GM19372 (cell line): ENCODE measurements at regions not wholly inside any gene's neighbourhood (a gene's known extent, or its start where the extent isn't known, plus 50 kb on each side); places are given as distances from the start of the nearest gene placed in this dataset.

Experiments used
- ATAC-seq: cut with Tn5 transposase; IDR thresholded peaks from one replicate; pipeline ENCODE4 v1.9.1; 2021; ENCODE audit warnings: mild to moderate bottlenecking, low read depth, moderate library complexity; ENCODE audit not compliant: unreplicated experiment

GRCh38 chr12:124390442-124391097 is 95.7 kb downstream of the RFLNA start:
- ATAC-seq: no peak

GRCh38 chr12:124389725-124390441 is 95.0 kb downstream of the RFLNA start:
- ATAC-seq: no peak

DNA sequence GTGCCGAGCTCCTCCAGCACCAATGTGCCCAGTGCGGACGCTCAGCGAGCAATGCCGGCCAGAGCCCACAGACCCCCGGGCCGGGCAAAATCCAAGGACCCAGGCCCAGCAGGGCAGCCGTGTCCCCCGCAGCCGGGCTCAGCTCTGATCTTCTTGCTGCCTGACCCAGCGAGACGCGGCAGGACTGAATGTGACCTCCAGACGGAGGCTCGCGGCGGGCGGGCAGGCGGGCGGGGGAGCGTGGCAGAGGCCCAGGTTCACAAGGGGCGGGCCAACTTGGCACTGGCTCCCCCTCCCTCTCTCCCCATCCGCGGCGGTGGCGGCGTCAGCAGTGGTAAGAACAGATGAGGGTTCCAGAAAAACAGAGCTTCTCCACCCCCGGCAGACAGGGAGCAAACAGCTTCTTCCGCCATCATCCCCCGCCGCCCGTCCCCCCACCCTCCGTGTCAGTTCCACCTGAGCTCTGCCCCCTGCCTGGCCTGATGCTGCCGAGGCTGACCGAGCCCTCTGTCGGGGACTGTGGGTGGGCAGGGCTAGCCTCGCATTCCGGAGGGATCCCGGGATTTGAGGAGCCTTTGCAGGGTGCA is 94.3 kb downstream of the RFLNA start:
- no peak for ATAC-seq

- no peak for ATAC-seq
Measured at GRCh38 chr12:124388679-124389137, 93.8 kb downstream of the RFLNA start.

DNA sequence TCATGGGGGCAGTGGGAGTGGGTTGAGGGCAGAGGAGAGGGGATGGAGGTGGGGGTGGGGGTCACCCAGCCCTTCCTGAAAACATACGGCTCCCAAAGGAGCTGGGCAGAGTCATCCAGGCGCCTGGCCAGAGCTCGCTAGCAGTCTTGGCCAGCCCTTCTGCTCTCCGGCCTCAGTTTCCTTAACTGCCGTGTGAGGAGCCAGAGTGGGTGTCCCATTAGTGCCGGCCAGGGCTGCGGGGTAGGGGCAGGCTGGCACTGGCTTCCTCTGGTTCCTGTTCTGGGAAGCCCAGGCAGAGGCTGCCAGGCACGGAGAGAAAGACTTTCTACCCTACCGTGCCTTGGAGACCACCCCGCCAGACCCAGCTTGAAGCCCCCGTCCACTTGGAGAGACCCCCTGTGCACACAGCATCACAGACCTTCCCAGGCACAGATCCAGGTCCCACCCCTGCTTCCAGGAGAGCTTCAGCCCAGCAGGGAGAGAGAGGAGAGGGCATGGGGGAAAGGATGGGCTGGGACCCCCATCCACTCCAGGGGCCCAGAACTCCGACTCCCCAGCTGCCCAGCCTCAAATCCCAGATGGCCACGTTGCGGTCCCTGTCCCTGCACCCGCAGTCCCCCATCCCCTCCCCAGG is 93.3 kb downstream of the RFLNA start:
- no peak for ATAC-seq

- no peak for ATAC-seq
Measured at GRCh38 chr12:124387528-124387911, 92.6 kb downstream of the RFLNA start.

DNA sequence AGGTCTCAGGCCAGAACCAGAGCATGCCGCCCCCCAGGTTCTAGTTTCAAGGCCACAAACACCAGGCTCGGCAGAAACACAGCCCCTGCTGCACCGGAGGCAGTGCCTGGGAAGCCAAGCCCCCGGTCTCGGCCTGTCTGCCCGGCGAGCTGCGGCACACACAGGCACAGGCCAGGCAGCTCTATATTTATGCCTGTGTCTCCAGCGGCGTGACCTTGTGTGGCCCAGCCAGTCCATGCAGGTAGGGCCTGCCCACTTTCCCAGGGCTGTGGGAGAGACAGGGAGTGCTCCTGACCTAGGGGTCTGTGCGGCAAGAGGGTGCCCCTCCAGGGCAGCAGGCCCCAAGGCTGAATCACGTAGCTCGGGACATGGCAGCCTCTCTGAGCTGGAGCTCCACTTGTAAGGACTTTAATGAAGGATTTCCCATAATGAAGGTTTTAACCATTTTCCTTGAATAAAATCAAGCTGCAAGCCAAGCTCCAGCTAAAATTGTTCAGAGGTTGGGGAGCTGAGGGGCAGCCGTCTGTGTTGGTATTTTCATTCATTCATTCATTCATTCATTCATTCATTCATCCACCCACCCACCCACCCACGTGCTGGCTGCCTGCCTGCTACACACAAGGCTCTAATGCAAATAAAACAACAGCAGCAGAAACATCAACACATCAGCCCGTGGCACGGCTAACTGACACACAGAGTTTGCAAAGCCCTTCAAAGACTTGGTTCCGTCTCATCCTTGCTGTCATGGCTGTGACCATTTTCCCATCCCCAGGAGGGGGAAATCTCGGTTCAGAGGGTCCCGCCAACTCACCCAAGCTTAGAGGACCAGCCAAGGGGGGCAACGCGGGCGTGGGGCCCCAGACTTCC is 92.0 kb downstream of the RFLNA start:
- no peak for ATAC-seq

DNA sequence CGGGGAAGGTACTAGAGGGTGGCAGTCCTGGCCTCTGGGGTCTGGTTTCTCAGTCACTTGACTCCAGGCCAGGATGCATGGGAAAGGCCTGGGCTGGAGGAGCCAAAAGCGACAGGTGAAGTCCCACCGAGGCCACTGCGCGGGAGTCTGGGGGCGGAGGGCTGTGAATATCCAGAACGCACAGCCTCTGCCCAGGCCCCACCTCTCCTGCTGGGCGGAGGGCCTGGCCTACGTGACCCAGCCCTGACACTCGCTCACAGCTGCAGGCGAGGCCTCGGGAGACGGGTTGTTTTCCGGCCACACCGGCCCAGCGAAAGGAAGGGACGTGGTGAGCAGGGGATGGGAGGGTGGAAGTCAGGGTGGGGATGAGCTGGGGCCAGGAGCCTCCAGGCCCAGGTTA is 91.2 kb downstream of the RFLNA start:
- no peak for ATAC-seq

DNA sequence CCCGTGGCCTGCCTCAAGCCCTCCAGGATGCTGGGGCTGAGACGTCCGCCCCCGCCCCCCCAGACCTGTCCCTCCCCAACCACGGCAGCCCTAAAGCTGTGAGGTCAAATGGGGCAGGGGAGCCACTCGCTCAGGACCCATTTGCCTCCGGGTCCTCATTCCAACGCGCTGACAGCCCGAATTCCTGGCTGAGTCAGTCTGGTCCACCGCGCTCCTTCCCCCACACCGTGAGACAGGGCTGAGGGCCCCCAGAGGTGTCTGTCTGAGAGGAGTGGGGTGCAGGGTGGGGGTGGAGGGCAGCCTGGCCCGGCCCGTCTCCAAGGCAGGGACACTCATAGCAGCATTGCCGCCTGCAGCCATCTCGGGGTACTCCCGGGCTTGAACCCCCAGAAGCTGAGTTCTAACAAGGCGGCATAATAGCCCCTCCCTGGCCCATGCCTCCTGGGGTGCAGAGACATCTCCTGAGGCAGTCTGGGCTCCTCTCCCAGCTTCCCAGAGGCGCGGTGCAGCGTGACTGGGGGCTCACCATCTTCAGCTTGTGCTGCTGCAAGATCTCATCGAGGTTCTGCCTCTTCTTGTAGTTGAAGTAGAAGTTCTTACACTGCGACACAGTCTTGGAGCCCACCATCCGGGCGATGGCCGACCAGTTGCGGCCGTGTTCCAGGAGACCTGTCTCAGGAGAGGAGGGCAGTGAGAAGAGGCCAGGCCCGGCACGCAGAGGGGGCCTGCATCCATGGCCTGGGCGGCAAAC is 90.5 kb downstream of the RFLNA start:
- ATAC-seq: no peak

DNA sequence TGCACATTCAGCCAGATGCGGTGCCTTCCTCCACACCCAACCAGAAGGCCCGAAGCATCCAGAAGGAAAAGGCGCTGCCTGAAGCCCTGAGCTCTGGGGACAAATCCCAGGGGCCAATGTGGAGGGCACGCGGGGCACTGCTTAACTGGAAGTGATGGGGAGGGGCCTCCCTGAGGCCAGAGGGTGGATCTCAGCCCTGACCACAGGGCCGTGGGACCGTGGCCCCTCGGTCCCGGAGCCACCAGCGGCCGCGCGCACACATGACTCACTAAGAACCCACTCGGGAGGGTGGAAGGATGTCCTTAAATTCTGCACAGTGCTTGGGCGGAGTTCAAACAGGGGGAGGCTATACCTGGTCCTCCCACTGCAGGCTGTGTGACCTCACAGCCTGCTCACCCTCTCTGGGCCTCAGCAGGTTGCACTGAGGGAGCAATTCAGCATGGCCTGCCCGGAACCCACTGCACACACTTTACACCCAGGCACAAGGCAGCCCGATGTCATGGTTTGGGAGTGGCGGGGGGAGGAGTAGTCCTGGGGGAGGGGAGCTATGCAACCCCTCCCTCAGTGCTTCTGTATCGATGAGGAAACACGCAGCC is 89.5 kb downstream of the RFLNA start:
- no peak for ATAC-seq

DNA sequence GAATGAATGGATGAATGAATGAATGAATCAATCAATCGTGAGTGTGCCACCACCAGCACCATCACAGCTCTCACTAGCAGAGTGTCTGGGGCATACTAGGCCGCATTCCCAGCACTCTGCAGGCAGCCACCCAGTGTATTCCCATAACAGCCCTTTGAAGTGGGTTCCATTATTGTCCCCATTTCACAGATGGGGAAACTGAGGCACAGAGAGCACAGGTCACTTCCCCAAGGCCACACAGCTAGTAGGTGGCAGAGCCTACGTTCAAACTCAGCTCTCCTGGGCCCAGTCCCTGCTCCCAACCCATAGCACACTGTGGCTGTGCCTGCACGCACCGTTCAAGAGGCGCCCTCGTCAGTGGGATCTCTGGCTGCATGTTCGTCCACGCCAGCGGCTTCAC is 88.1 kb downstream of the RFLNA start:
- ATAC-seq: no peak

GRCh38 chr12:124381456-124382296 is 86.8 kb downstream of the RFLNA start:
- ATAC-seq: no peak

- no peak for ATAC-seq
Measured at GRCh38 chr12:124380796-124381455, 86.0 kb downstream of the RFLNA start.

GRCh38 chr12:124379938-124380754 is 85.3 kb downstream of the RFLNA start:
- ATAC-seq: no peak

DNA sequence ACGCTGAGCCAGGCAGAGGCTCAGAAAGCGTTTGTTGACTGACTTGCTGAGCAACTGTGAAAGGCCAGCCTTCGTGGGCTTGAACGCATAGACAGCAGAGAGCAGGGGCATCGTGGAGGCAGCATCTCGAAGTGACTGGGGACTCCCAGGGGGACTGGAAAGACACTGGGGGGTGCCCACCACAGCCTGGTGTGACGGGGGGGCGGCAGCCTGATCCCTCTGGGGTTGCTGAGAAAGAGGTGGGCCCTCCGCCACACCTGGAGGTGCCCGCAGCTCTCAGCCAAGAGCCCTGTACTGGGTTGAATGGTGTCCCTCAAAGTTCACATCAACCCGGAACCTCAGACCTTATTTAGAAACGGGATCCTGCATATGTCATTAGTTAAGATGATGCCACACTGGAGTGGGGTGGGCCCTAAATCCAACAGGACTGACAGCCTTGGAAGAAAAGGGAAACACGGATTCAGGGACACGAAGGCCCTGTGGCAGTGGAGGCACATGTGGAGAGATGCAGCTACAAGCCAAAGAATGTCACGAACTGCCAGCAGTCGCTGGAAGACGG is 84.6 kb downstream of the RFLNA start:
- ATAC-seq: no peak

DNA sequence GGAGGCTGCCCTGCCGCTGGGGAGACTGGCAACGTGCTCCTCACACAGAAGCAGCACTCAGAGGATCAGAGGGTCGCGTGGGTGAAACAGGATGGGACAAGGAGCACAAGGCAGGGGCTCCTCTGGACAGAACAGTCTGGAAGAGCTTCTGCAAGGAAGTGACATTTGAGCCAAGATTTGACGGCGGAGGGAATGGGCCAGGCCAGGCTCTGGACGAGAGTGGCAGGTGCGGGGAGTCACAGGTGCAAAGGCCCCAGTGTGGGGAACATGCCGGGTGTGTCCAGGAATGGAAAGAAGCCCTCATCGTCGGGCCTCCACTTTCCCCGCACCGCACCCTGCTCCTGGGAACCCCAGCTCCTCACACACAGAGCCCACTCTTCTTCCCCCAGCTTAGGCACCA is 84.0 kb downstream of the RFLNA start:
- ATAC-seq: no peak

DNA sequence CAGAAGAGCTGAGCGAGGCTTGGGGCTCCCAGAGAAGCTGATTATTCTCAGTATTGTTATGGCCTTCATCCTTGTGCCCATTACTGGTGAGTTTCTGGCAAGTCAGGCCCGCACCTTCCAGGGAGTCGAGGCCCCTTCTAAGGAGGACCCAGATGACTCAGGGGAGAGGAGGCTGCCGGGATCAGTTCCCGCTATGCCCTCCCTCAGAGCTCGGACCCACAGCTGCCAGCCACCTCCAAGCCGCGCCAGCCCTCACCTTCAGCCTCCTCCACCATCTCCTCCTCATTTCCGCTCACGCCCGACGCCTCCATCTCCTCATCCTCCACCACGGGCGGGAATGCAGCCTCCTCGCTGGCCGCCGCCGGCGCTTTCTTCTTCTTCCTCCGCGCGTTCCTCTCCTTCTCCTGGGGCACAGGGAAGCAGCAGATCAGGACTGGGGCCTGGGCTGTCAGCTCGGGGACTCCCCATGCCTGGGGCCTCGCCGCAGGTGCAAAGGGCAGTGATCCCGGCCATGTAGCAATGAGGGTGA is 83.2 kb downstream of the RFLNA start:
- ATAC-seq: no peak
